Coronary artery (tissue), 2 donors: ENCODE measurements at regions not wholly inside any gene's neighbourhood (a gene's known extent, or its start where the extent isn't known, plus 50 kb on each side); places are given as distances from the start of the nearest gene placed in this dataset.

ENCODE experiments used
- DNase-seq: peaks from one replicate; pipeline ENCODE4 v3.0.0-alpha.2; 2017; ENCODE audit warnings: low spot score
- H3K27ac ChIP-seq, 2 donors: fragments of 200-600 bp; sonication (generic); one replicate each; pipeline ENCODE4 v1.5.1; 2016 to 2019
- H3K4me3 ChIP-seq: fragments of 200-600 bp; sonication (generic); 2 replicates; pipeline ENCODE4 v1.5.1; 2016; ENCODE audit warnings: mild to moderate bottlenecking, moderate library complexity
- TF ChIP-seq, protein P1 (sequence below): fragments of 200-600 bp; sonication (generic); IDR thresholded peaks from one replicate; pipeline ENCODE4 v1.5.1; 2019; ENCODE audit warnings: antibody characterized with exemption

DNA sequence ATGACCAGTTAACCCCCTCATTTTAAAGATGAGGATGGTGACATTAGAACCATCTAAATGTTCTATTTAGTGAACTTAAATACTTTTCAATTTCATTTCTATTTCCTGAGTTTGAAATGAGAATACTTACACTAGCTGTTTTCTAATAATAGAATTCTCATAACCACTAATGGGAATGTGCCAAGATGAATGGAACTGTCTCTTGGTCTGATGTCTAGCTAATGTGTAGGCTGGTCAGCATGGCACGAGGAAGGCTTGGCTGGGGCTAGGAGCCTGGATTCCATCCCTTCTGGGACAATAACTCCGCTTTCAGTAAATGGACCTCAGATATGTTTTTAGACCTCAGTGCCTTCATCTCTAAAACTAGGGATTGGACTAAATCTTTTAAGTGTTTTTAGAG, 185.8 kb upstream of the NRP1 start:
- H3K27ac ChIP-seq: no peak overlapping the region
- no peak overlapping the region for H3K4me3 ChIP-seq
- TF ChIP-seq, protein P1, sequence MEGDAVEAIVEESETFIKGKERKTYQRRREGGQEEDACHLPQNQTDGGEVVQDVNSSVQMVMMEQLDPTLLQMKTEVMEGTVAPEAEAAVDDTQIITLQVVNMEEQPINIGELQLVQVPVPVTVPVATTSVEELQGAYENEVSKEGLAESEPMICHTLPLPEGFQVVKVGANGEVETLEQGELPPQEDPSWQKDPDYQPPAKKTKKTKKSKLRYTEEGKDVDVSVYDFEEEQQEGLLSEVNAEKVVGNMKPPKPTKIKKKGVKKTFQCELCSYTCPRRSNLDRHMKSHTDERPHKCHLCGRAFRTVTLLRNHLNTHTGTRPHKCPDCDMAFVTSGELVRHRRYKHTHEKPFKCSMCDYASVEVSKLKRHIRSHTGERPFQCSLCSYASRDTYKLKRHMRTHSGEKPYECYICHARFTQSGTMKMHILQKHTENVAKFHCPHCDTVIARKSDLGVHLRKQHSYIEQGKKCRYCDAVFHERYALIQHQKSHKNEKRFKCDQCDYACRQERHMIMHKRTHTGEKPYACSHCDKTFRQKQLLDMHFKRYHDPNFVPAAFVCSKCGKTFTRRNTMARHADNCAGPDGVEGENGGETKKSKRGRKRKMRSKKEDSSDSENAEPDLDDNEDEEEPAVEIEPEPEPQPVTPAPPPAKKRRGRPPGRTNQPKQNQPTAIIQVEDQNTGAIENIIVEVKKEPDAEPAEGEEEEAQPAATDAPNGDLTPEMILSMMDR: no peak
- DNase-seq: no peak

DNA sequence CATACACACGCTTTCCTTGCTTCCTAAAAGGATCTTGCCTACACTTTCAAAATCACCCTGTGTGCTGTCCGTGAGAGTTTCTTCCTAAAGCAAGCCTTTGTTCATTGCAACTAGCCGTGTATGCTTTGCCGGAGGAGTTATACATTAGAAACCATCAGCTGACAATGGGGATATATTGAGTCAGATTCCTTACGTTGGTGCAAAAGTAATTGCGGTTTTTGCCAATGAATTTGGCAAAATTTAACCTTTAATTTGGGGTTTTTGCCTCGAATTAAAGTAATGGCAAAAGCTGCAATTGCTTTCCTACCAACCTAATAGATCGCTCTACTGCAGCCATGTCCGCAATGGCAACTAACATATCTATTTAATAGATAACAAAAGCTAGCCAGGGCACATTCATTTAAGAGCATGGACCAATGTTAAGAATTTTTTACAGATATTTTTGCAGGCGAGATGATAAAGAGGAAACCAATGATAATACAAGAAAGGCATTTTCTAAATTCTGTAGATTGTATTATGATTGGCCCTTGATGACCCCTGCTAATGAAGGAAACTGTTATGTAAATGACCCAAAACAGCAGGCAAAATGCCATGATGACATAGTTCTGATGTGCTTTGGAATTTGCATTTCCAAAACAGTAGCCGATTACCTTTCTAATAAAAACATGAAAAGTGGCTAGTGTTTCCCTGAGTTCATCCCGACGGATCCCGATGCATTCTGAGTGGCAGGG, 184.8 kb upstream of the NRP1 start:
- H3K4me3 ChIP-seq: no peak overlapping the region
- DNase-seq: no peak
- H3K27ac ChIP-seq: no peak overlapping the region
- TF ChIP-seq, protein P1: no peak

DNA sequence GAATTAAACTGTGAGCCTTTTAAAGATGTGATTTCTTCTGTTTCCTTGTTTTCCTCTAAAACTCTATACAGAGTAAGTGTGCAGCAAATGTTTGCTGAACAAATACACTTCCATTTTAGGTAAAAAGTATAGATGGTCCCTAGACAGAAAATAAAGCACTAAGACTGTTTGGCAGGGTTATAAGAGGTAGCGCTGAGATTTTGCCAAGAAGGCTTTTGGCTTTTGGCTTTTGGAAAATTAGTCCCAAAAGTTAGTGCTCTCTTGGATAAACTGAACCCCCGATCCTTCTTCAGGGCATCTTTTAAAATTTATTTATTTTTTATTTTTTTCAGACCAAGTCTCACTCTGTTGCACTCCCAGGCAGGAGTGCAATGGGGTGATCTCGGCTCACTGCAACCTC, 175.7 kb upstream of the NRP1 start:
- no peak for DNase-seq
- Histone ChIP-seq H3K27ac (peak overlapping the region; percentile 51 to 64), H3K4me3 (no peak overlapping the region)
- TF ChIP-seq, protein P1: no peak

DNA sequence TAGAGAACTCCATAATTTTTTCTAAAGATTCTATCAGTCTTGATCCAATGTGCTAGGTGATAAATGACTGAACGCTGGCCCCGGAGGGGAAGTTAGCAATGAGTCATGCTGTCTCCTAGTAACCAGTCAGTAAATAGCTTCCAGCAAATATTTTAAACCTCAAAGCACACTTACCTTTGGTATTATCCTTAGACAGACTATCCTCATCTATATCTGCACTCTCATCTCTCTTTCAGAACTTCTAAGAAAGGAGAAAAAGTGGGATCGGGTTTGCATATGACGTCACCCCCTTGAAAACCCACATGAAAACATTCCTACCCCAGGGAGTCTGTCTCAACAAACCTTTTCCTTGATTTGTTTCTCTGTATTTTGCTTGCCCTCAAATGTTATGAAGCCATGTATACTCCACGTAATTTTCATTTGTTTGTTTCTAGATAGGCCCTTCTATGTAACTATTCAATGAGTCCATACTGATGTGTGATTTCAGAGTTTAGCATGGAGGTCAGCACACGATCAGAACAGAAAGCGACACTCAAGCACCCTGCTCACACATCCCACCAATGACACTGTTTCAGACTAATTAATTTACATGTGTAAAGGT, 174.9 kb upstream of the NRP1 start:
- TF ChIP-seq, protein P1: no peak
- no peak for DNase-seq
- peak overlapping the region; percentile 19 for H3K4me3 ChIP-seq
- H3K27ac ChIP-seq: peak overlapping the region; percentile 51 to 64

GRCh38 chr10:33507662-33508425, 173.4 kb upstream of the NRP1 start:
- no peak for DNase-seq
- Histone ChIP-seq H3K4me3 (no peak overlapping the region), H3K27ac (no peak overlapping the region)
- TF ChIP-seq, protein P1: no peak

DNA sequence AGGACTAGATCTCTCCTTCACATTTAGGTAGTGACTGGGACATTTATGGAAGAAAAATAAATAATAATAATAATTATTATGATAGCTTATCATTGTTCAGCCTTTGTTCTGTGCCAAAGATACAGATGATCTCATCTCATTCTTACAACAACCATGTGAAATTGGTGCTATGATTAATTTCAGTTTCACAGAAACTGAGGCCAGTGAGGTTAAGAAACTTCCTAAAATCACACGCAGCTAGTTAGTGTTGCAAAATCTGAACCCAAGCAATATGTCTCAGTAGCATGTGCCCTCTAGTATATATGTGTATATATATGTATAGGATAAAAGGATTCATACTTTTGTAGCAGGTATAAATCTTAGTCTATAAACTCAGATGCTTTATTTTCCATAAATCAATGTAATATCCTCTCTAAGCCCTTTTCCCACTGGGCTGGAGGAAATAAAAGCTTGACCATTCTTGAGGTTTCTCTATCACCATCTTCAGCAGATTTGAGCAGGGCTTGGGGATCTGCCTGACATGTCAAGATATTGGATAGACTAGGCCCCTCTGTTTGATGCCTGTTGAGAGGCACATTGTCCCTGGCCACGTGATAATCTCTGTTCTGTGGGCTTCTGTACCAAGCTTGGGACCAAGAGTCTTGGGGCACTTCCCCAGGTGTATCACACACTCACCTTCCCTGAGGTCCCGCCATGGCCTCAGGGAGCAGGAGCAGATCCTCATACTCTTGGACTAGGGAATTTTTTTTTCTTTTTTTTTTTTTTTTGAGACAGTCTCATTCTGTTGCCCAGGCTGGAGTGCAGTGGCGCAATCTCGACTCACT, 172.6 kb upstream of the NRP1 start:
- H3K27ac ChIP-seq: no peak overlapping the region
- no peak for DNase-seq
- no peak overlapping the region for H3K4me3 ChIP-seq
- TF ChIP-seq, protein P1: no peak
